WTC11 (cell line): ENCODE measurements at regions not wholly inside any gene's neighbourhood (a gene's known extent, or its start where the extent isn't known, plus 50 kb on each side); places are given as distances from the start of the nearest gene placed in this dataset.

ENCODE experiments used
- ATAC-seq: fragments of 200-7000 bp; cut with Tn5 transposase; 2 replicates; pipeline ENCODE4 v1.10.0; 2021; ENCODE audit warnings: mild to moderate bottlenecking, moderate library complexity
- CTCF ChIA-PET: fragments of 300-600 bp; sonication (Branson Sonifier 250); formaldehyde crosslinking; loops from one replicate; lab custom pipeline; 2021; ENCODE audit warnings: antibody characterized with exemption; lab: Charles Lee
- POLR2A ChIA-PET: fragments of 350-600 bp; sonication (Branson Sonifier 250); formaldehyde crosslinking; loops from one replicate; lab custom pipeline; 2021; ENCODE audit warnings: antibody characterized with exemption; lab: Charles Lee
- DNase-seq: peaks from one replicate; pipeline ENCODE4 v3.0.0; 2021; ENCODE audit warnings: low spot score
- H3K27ac Mint-ChIP-seq: 2 replicates; pipeline ENCODE4 v1.8.0; 2021; ENCODE audit warnings: mixed read lengths
- H3K27me3 Mint-ChIP-seq: 2 replicates; pipeline ENCODE4 v1.8.0; 2021; ENCODE audit warnings: low read depth, mild to moderate bottlenecking, moderate library complexity, mixed read lengths
- H3K36me3 Mint-ChIP-seq: 2 replicates; pipeline ENCODE4 v1.8.0; 2021; ENCODE audit warnings: mixed read lengths
- H3K4me1 Mint-ChIP-seq: 2 replicates; pipeline ENCODE4 v1.8.0; 2022; ENCODE audit warnings: mixed read lengths
- H3K4me3 Mint-ChIP-seq: 2 replicates; pipeline ENCODE4 v1.8.0; 2021; ENCODE audit warnings: mild to moderate bottlenecking, moderate library complexity, mixed read lengths
- H3K9me3 Mint-ChIP-seq: 2 replicates; pipeline ENCODE4 v1.8.0; 2021; ENCODE audit warnings: mixed read lengths
- AR ChIP-seq: fragments of 250-450 bp; sonication (Bioruptor Pico); IDR thresholded peaks from 2 replicates; pipeline ENCODE4 v1.9.0; 2021; ENCODE audit warnings: mild to moderate bottlenecking
- ATF1 ChIP-seq: sonication (generic); formaldehyde crosslinking; IDR thresholded peaks from 2 replicates; pipeline ENCODE4 v1.8.1; 2023; ENCODE audit warnings: mild to moderate bottlenecking, moderate library complexity, missing genetic modification reagents
- ATF2 ChIP-seq: sonication (generic); formaldehyde crosslinking; IDR thresholded peaks from 2 replicates; pipeline ENCODE4 v1.8.1; 2022; ENCODE audit warnings: low read depth, missing genetic modification reagents, borderline replicate concordance
- CBFB ChIP-seq: sonication (generic); formaldehyde crosslinking; IDR thresholded peaks from 2 replicates; pipeline ENCODE4 v1.8.1; 2022; ENCODE audit warnings: mild to moderate bottlenecking, low read depth, missing genetic modification reagents
- E2F5 ChIP-seq: sonication (generic); formaldehyde crosslinking; IDR thresholded peaks from 2 replicates; pipeline ENCODE4 v1.8.1; 2022; ENCODE audit warnings: mild to moderate bottlenecking, moderate library complexity, missing genetic modification reagents
- ELF4 ChIP-seq: sonication (generic); formaldehyde crosslinking; IDR thresholded peaks from 2 replicates; pipeline ENCODE4 v1.8.1; 2022; ENCODE audit warnings: low read depth, mild to moderate bottlenecking, moderate library complexity, missing genetic modification reagents
- GABPB1 ChIP-seq: sonication (generic); formaldehyde crosslinking; IDR thresholded peaks from 2 replicates; pipeline ENCODE4 v1.8.1; 2023; ENCODE audit warnings: mild to moderate bottlenecking, missing genetic modification reagents
- HMGA2 ChIP-seq: fragments of 250-450 bp; sonication (Bioruptor Pico); IDR thresholded peaks from 2 replicates; pipeline ENCODE4 v1.4.0; 2021; ENCODE audit warnings: mild to moderate bottlenecking, moderate library complexity
- IRF2 ChIP-seq: sonication (generic); formaldehyde crosslinking; IDR thresholded peaks from 2 replicates; pipeline ENCODE4 v1.8.0; 2022; ENCODE audit warnings: low read depth, missing genetic modification reagents, borderline replicate concordance
- JUN ChIP-seq: sonication (generic); formaldehyde crosslinking; IDR thresholded peaks from 2 replicates; pipeline ENCODE4 v1.8.0; 2023; ENCODE audit warnings: mild to moderate bottlenecking, missing genetic modification reagents
- KAT7 ChIP-seq: sonication (generic); formaldehyde crosslinking; IDR thresholded peaks from 2 replicates; pipeline ENCODE4 v1.8.1; 2023; ENCODE audit warnings: missing genetic modification reagents, mild to moderate bottlenecking, borderline replicate concordance
- NFYB ChIP-seq: sonication (generic); formaldehyde crosslinking; conservative IDR thresholded peaks from 2 replicates; pipeline ENCODE4 v1.8.0; 2022; ENCODE audit warnings: low read depth, missing genetic modification reagents
- NR3C1 ChIP-seq: sonication (generic); formaldehyde crosslinking; conservative IDR thresholded peaks from 2 replicates; pipeline ENCODE4 v1.8.1; 2023; ENCODE audit warnings: low read depth, mild to moderate bottlenecking, missing genetic modification reagents
- OVOL2 ChIP-seq: fragments of 250-450 bp; sonication (Bioruptor Pico); IDR thresholded peaks from 2 replicates; pipeline ENCODE4 v1.9.0; 2021; ENCODE audit warnings: mild to moderate bottlenecking, borderline replicate concordance
- SP1 ChIP-seq: sonication (generic); formaldehyde crosslinking; conservative IDR thresholded peaks from 2 replicates; pipeline ENCODE4 v1.8.1; 2022; ENCODE audit warnings: missing genetic modification reagents
- TEAD1 ChIP-seq: sonication (generic); formaldehyde crosslinking; IDR thresholded peaks from 2 replicates; pipeline ENCODE4 v1.8.0; 2022; ENCODE audit warnings: mild to moderate bottlenecking, missing genetic modification reagents
- ZNF121 ChIP-seq: sonication (generic); formaldehyde crosslinking; IDR thresholded peaks from 2 replicates; pipeline ENCODE4 v1.8.0; 2023; ENCODE audit warnings: missing genetic modification reagents
- ZNF317 ChIP-seq: sonication (generic); formaldehyde crosslinking; IDR thresholded peaks from 2 replicates; pipeline ENCODE4 v1.8.1; 2023; ENCODE audit warnings: low read depth, mild to moderate bottlenecking, moderate library complexity, missing genetic modification reagents, borderline replicate concordance
- TF ChIP-seq, protein P1 (sequence below): fragments of 200-600 bp; IDR thresholded peaks from 2 replicates; pipeline ENCODE4 v1.8.0; 2022; ENCODE audit warnings: antibody characterized with exemption
- TF ChIP-seq, protein P2 (sequence below): sonication (generic); formaldehyde crosslinking; IDR thresholded peaks from 2 replicates; pipeline ENCODE4 v1.8.0; 2022; ENCODE audit warnings: mild to moderate bottlenecking, missing genetic modification reagents
- TF ChIP-seq, protein P3 (sequence below): sonication (generic); formaldehyde crosslinking; IDR thresholded peaks from 2 replicates; pipeline ENCODE4 v1.8.1; 2022; ENCODE audit warnings: missing genetic modification reagents, borderline replicate concordance

- TF ChIP-seq AR (CRISPR knock-in tag) = no peak
- no peak for TF ChIP-seq E2F5 (CRISPR knock-in tag)
- TF ChIP-seq SP1 = no peak
- no peak for TF ChIP-seq IRF2
- no peak for TF ChIP-seq KAT7
- TF ChIP-seq CBFB = no peak
- TF ChIP-seq NFYB = no peak
- TF ChIP-seq ATF2 (CRISPR knock-in tag) = no peak
- TF ChIP-seq, protein P1, sequence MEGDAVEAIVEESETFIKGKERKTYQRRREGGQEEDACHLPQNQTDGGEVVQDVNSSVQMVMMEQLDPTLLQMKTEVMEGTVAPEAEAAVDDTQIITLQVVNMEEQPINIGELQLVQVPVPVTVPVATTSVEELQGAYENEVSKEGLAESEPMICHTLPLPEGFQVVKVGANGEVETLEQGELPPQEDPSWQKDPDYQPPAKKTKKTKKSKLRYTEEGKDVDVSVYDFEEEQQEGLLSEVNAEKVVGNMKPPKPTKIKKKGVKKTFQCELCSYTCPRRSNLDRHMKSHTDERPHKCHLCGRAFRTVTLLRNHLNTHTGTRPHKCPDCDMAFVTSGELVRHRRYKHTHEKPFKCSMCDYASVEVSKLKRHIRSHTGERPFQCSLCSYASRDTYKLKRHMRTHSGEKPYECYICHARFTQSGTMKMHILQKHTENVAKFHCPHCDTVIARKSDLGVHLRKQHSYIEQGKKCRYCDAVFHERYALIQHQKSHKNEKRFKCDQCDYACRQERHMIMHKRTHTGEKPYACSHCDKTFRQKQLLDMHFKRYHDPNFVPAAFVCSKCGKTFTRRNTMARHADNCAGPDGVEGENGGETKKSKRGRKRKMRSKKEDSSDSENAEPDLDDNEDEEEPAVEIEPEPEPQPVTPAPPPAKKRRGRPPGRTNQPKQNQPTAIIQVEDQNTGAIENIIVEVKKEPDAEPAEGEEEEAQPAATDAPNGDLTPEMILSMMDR = no peak
Observed at GRCh38 chr2:5509362-5509761, 182.8 kb upstream of the SOX11 start (continued).

GRCh38 chr2:5510082-5510481 lies 182.1 kb upstream of the SOX11 start:
- DNase-seq (no peak), ATAC-seq (no peak)
- no peaks in the 10 kb centered on the region for H3K4me1 Mint-ChIP-seq
- CTCF ChIA-PET = no interaction called here
- H3K4me3 Mint-ChIP-seq = no peak overlapping the region
- peaks cover 18% of the 10 kb centered on the region for H3K36me3 Mint-ChIP-seq
- H3K27ac Mint-ChIP-seq = no peak overlapping the region
- H3K27me3 Mint-ChIP-seq = no peaks in the 10 kb centered on the region
- POLR2A ChIA-PET = no interaction called here
- TF ChIP-seq ZNF317 (CRISPR knock-in tag) (no peak), TEAD1 (CRISPR knock-in tag) (no peak), OVOL2 (CRISPR knock-in tag) (no peak), ZNF121 (CRISPR knock-in tag) (no peak), NR3C1 (CRISPR knock-in tag) (no peak)
- TF ChIP-seq, protein P2, sequence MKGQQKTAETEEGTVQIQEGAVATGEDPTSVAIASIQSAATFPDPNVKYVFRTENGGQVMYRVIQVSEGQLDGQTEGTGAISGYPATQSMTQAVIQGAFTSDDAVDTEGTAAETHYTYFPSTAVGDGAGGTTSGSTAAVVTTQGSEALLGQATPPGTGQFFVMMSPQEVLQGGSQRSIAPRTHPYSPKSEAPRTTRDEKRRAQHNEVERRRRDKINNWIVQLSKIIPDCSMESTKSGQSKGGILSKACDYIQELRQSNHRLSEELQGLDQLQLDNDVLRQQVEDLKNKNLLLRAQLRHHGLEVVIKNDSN = no peak
- TF ChIP-seq, protein P3, sequence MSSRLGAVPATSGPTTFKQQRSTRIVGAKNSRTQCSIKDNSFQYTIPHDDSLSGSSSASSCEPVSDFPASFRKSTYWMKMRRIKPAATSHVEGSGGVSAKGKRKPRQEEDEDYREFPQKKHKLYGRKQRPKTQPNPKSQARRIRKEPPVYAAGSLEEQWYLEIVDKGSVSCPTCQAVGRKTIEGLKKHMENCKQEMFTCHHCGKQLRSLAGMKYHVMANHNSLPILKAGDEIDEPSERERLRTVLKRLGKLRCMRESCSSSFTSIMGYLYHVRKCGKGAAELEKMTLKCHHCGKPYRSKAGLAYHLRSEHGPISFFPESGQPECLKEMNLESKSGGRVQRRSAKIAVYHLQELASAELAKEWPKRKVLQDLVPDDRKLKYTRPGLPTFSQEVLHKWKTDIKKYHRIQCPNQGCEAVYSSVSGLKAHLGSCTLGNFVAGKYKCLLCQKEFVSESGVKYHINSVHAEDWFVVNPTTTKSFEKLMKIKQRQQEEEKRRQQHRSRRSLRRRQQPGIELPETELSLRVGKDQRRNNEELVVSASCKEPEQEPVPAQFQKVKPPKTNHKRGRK (CRISPR knock-in tag) = no peak
- TF ChIP-seq, all 79 proteins: peak for 0
- H3K9me3 Mint-ChIP-seq = peaks cover 23% of the 10 kb centered on the region

GRCh38 chr2:5515693-5516092 lies 176.5 kb upstream of the SOX11 start:
- H3K4me1 Mint-ChIP-seq = no peaks in the 10 kb centered on the region
- H3K27ac Mint-ChIP-seq = no peak overlapping the region
- H3K4me3 Mint-ChIP-seq = no peak overlapping the region
- ChIA-PET CTCF (no interaction called here), POLR2A (no interaction called here)
- peaks cover 3% of the 10 kb centered on the region; the same call in 1 of the 2 replicates for H3K36me3 Mint-ChIP-seq
- ATAC-seq (no peak), DNase-seq (no peak)
- H3K27me3 Mint-ChIP-seq = no peaks in the 10 kb centered on the region
- no peaks in the 10 kb centered on the region for H3K9me3 Mint-ChIP-seq
- TF ChIP-seq HMGA2 (CRISPR knock-in tag) (no peak), ELF4 (CRISPR knock-in tag) (no peak), ATF1 (CRISPR knock-in tag) (no peak), AR (CRISPR knock-in tag) (no peak), ZNF121 (CRISPR knock-in tag) (no peak), GABPB1 (CRISPR knock-in tag) (no peak), JUN (CRISPR knock-in tag) (no peak)
